Panc1 (cell line): ENCODE measurements at regions not wholly inside any gene's neighbourhood (a gene's known extent, or its start where the extent isn't known, plus 50 kb on each side); places are given as distances from the start of the nearest gene placed in this dataset.
"Not testable (repeated sequence)": the region's sequence is repeated elsewhere in the genome, so short reads cannot be mapped to it uniquely, and the experiment has no call there.

Experiments used
- ATAC-seq: fragments of 200-7000 bp; cut with Tn5 transposase; 2 replicates; pipeline ENCODE4 v1.9.1; 2020; ENCODE audit warnings: mild to moderate bottlenecking, moderate library complexity
- BruUV-seq: library from RNA; stranded (reverse); fragments of 400-500 nt; replicated peaks from 2 replicates; lab custom pipeline; 2021; lab: Mats Ljungman, UMichigan
- CTCF ChIA-PET: fragments of 300-600 bp; sonication (Branson Sonifier 250); formaldehyde crosslinking; loops from one replicate; lab custom pipeline; 2022; ENCODE audit warnings: antibody characterized with exemption; lab: Charles Lee
- POLR2A ChIA-PET: fragments of 300-600 bp; sonication (Branson Sonifier 250); formaldehyde crosslinking; loops from one replicate; lab custom pipeline; 2022; ENCODE audit warnings: antibody characterized with exemption; lab: Charles Lee
- DNase-seq: peaks from one replicate; pipeline ENCODE4 v3.0.0-alpha.2; 2010; ENCODE audit warnings: low read depth, low spot score
- H3K27ac ChIP-seq: 2 replicates; pipeline ENCODE4 v1.5.1; 2011; ENCODE audit warnings: mild to moderate bottlenecking, low read length, inconsistent platforms
- H3K27me3 ChIP-seq: fragments of 200-500 bp; sonication (Bioruptor generic); 2 replicates; pipeline ENCODE4 v1.6.0; 2014; ENCODE audit warnings: low read length, inconsistent platforms; ENCODE audit not compliant: control insufficient read depth, insufficient read depth
- H3K36me3 ChIP-seq: fragments of 200-500 bp; sonication (Bioruptor generic); 2 replicates; pipeline ENCODE4 v1.5.1; 2014; ENCODE audit warnings: inconsistent platforms, mild to moderate bottlenecking, low read length, moderate library complexity; ENCODE audit not compliant: control insufficient read depth, insufficient read depth
- H3K4me1 ChIP-seq: 2 replicates; pipeline ENCODE4 v1.5.1; 2011; ENCODE audit warnings: inconsistent platforms, mild to moderate bottlenecking, low read length, moderate library complexity; ENCODE audit not compliant: control insufficient read depth, insufficient read depth
- H3K4me3 ChIP-seq, 2 experiments: 2 replicates each; pipeline ENCODE4 v1.5.1; 2011 to 2012; ENCODE audit warnings: low read depth in 2 of 2, low read length in 2 of 2, mild to moderate bottlenecking in 2 of 2, inconsistent platforms in 1 of 2, moderate library complexity in 1 of 2
- H3K9me3 ChIP-seq: fragments of 200-500 bp; sonication (Bioruptor generic); 2 replicates; pipeline ENCODE4 v1.5.1; 2014; ENCODE audit warnings: low read depth, mild to moderate bottlenecking, inconsistent platforms, low read length, moderate library complexity; ENCODE audit not compliant: control insufficient read depth, insufficient read depth
- CTCF ChIP-seq: fragments of 450-650 bp; IDR thresholded peaks from 2 replicates; pipeline ENCODE4 v1.5.1; 2017; ENCODE audit warnings: mild to moderate bottlenecking
- POLR2AphosphoS5 ChIP-seq: IDR thresholded peaks from 2 replicates; pipeline ENCODE4 v1.6.1; 2012; ENCODE audit warnings: mild to moderate bottlenecking, low read depth, low read length, moderate library complexity
- REST ChIP-seq, 2 experiments: IDR thresholded peaks; 2 replicates each; pipeline ENCODE4 v1.6.1; 2011 to 2012; ENCODE audit warnings: low read depth in 2 of 2, control low read depth in 1 of 2, low read length in 1 of 2, mild to moderate bottlenecking in 1 of 2, moderate library complexity in 1 of 2; ENCODE audit not compliant: insufficient read depth in 1 of 2
- SIN3A ChIP-seq: IDR thresholded peaks from 2 replicates; pipeline ENCODE4 v1.6.1; 2012; ENCODE audit warnings: low read depth, mild to moderate bottlenecking, low read length, moderate library complexity, borderline replicate concordance; ENCODE audit not compliant: insufficient read depth
- TCF7L2 ChIP-seq: IDR thresholded peaks from 2 replicates; pipeline ENCODE4 v1.6.1; 2011; ENCODE audit warnings: mild to moderate bottlenecking, low read depth, low read length, inconsistent platforms
- in situ Hi-C: cut with HindIII; loops from 2 replicates; pipeline ENCODE4 v1.10.0; 2016; ENCODE audit warnings: low sequenced_read_pairs, low pct_unique_long_range_greater_than_20kb
- intact Hi-C: fragments of 100-400 bp; cut with micrococcal nuclease; formaldehyde crosslinking; loops from one replicate; pipeline ENCODE4 v1.10.0; 2022; ENCODE audit not compliant: unreplicated experiment

- DNase-seq (no peak), ATAC-seq (no peak)
- H3K27ac ChIP-seq, result no peak overlapping the region
- CTCF ChIA-PET, result no interaction called here
- H3K36me3 ChIP-seq, result no peaks in the 10 kb centered on the region
- H3K27me3 ChIP-seq, result no peaks in the 10 kb centered on the region
- H3K4me1 ChIP-seq, result no peaks in the 10 kb centered on the region
- BruUV-seq, result no TSS peak
- POLR2A ChIA-PET, result no interaction called here
- H3K4me3 ChIP-seq, result no peak overlapping the region
- intact Hi-C loops (no loop called here), in situ Hi-C loops (no loop called here)
- TF ChIP-seq SIN3A (no peak), REST (IDR thresholded peaks at IDR 0.05; ENCODE audit: insufficient read depth in 1 of 2, low read depth in 2 of 2, low read length in 1 of 2) (no peak), POLR2AphosphoS5 (no peak), TCF7L2 (no peak), CTCF (no peak)
- H3K9me3 ChIP-seq, result no peaks in the 10 kb centered on the region
These were observed 1014.1 kb downstream of the TMTC2 start for GRCh38 chr12:83700838-83701237.

GRCh38 chr12:83696311-83696710, 1009.6 kb downstream of the TMTC2 start:
- H3K27me3 ChIP-seq, in situ Hi-C loops, BruUV-seq, H3K4me1 ChIP-seq, H3K27ac ChIP-seq, intact Hi-C loops, ATAC-seq, DNase-seq, H3K4me3 ChIP-seq, CTCF ChIA-PET, H3K9me3 ChIP-seq, H3K36me3 ChIP-seq: not testable (repeated sequence)
- POLR2A ChIA-PET, result interaction anchor here (0.7 kb wide), 1 partner anchor 50 kb away, joined by 3 read pairs; no protein-coding TSS in a partner anchor

GRCh38 chr12:83691730-83692129, 1005.0 kb downstream of the TMTC2 start:
- ChIA-PET CTCF (no interaction called here), POLR2A (no interaction called here)
- in situ Hi-C loops (no loop called here), intact Hi-C loops (no loop called here)
- ATAC-seq, result no peak
- Histone ChIP-seq H3K4me3 (no peak overlapping the region), H3K9me3 (no peaks in the 10 kb centered on the region), H3K4me1 (no peaks in the 10 kb centered on the region), H3K27ac (no peak overlapping the region), H3K36me3 (no peaks in the 10 kb centered on the region), H3K27me3 (no peaks in the 10 kb centered on the region)
- no peak for DNase-seq
- TF ChIP-seq TCF7L2 (no peak), SIN3A (no peak), REST (IDR thresholded peaks at IDR 0.05; ENCODE audit: insufficient read depth in 1 of 2, low read depth in 2 of 2, low read length in 1 of 2) (no peak), CTCF (no peak), POLR2AphosphoS5 (no peak)
- no TSS peak for BruUV-seq
